ENCODE measurements at regions not wholly inside any gene's neighbourhood (a gene's known extent, or its start where the extent isn't known, plus 50 kb on each side); places are given as distances from the start of the nearest gene placed in this dataset.
A peak's percentile ranks its signal among the peaks of the same experiment; 100 is the strongest.
"Not testable (repeated sequence)": the region's sequence is repeated elsewhere in the genome, so short reads cannot be mapped to it uniquely, and the experiment has no call there.

GRCh38 chr1:177645491-177646190, 324.2 kb downstream of the SEC16B start:
- DNase-seq (ENCODE audit: low spot score) = no peak

GRCh38 chr1:177640687-177641086, 329.2 kb downstream of the SEC16B start:
- DNase-seq (ENCODE audit: low spot score) = no peak

GRCh38 chr1:177634151-177634550, 335.7 kb downstream of the SEC16B start:
- DNase-seq (ENCODE audit: low spot score) = not testable (repeated sequence)

- DNase-seq (ENCODE audit: low spot score) = no peak
Observed at GRCh38 chr1:177632923-177633615, 336.8 kb downstream of the SEC16B start.

GRCh38 chr1:177631770-177632169, 338.1 kb downstream of the SEC16B start:
- DNase-seq (ENCODE audit: low spot score) = no peak

GRCh38 chr1:177629526-177629925, 340.3 kb downstream of the SEC16B start:
- DNase-seq (ENCODE audit: low spot score) = no peak

- DNase-seq (ENCODE audit: low spot score) = no peak
Observed at GRCh38 chr1:177627148-177627910, 342.5 kb downstream of the SEC16B start.

GRCh38 chr1:177620636-177621190, 349.1 kb downstream of the SEC16B start:
- no peak for DNase-seq (ENCODE audit: low spot score)

GRCh38 chr1:177615251-177615650, 354.6 kb downstream of the SEC16B start:
- no peak for DNase-seq (ENCODE audit: low spot score)

- no peak for DNase-seq (ENCODE audit: low spot score)
Observed at GRCh38 chr1:177611402-177611801, 358.5 kb downstream of the SEC16B start.

- DNase-seq (ENCODE audit: low spot score) = no peak
Observed at GRCh38 chr1:177609953-177610352, 359.9 kb downstream of the SEC16B start.

GRCh38 chr1:177600936-177601335, 368.9 kb downstream of the SEC16B start:
- DNase-seq (ENCODE audit: low spot score) = peak; percentile 29

GRCh38 chr1:177600321-177600720, 369.5 kb downstream of the SEC16B start:
- DNase-seq (ENCODE audit: low spot score) = no peak

GRCh38 chr1:177597393-177597792, 372.5 kb downstream of the SEC16B start:
- DNase-seq (ENCODE audit: low spot score) = no peak

- no peak for DNase-seq (ENCODE audit: low spot score)
Observed at GRCh38 chr1:177596485-177596884, 373.4 kb downstream of the SEC16B start.

GRCh38 chr1:177593105-177593504, 376.8 kb downstream of the SEC16B start:
- DNase-seq (ENCODE audit: low spot score) = no peak

- DNase-seq (ENCODE audit: low spot score) = no peak
Observed at GRCh38 chr1:177592624-177593023, 377.2 kb downstream of the SEC16B start.

- no peak for DNase-seq (ENCODE audit: low spot score)
Observed at GRCh38 chr1:177591155-177591554, 378.7 kb downstream of the SEC16B start.

GRCh38 chr1:177589166-177589565, 380.7 kb downstream of the SEC16B start:
- no peak for DNase-seq (ENCODE audit: low spot score)

GRCh38 chr1:177586429-177586828, 383.4 kb downstream of the SEC16B start:
- DNase-seq (ENCODE audit: low spot score) = peak; percentile 16

GRCh38 chr1:177585302-177586220, 384.3 kb downstream of the SEC16B start:
- DNase-seq (ENCODE audit: low spot score) = no peak
